OCI-LY7 (cell line): ENCODE measurements at regions not wholly inside any gene's neighbourhood (a gene's known extent, or its start where the extent isn't known, plus 50 kb on each side); places are given as distances from the start of the nearest gene placed in this dataset.

Experiments
- BruUV-seq: library from RNA; stranded (reverse); fragments of 400-500 nt; replicated peaks from 2 replicates; lab custom pipeline; 2021; lab: Mats Ljungman, UMichigan
- CTCF ChIA-PET: fragments of 300-600 bp; sonication (Branson Sonifier 250); formaldehyde crosslinking; loops from one replicate; lab custom pipeline; 2022; ENCODE audit warnings: antibody characterized with exemption; ENCODE audit not compliant: unreplicated experiment; lab: Charles Lee
- POLR2A ChIA-PET: fragments of 300-600 bp; sonication (Branson Sonifier 250); formaldehyde crosslinking; loops from one replicate; lab custom pipeline; 2022; ENCODE audit warnings: antibody characterized with exemption; lab: Charles Lee
- DNase-seq: peaks from one replicate; pipeline ENCODE4 v3.0.0-alpha.2; 2015; ENCODE audit warnings: low spot score
- H2AFZ ChIP-seq: fragments of 200-600 bp; sonication (generic), shearing (Covaris generic); 2 replicates; pipeline ENCODE4 v1.6.1; 2014; ENCODE audit warnings: mild to moderate bottlenecking, antibody characterized with exemption, low read length, moderate library complexity
- H3K27ac ChIP-seq: fragments of 200-600 bp; sonication (generic); 2 replicates; pipeline ENCODE4 v1.5.1; 2014; ENCODE audit warnings: mixed run types, low read depth, mild to moderate bottlenecking, moderate library complexity, low read length, inconsistent platforms; ENCODE audit not compliant: poor library complexity, severe bottlenecking
- H3K36me3 ChIP-seq: fragments of 200-600 bp; sonication (generic); 2 replicates; pipeline ENCODE4 v1.6.1; 2014; ENCODE audit warnings: mild to moderate bottlenecking, antibody characterized with exemption, low read length, moderate library complexity, mixed read lengths; ENCODE audit not compliant: insufficient read depth
- H3K4me1 ChIP-seq: fragments of 200-600 bp; sonication (generic); 2 replicates; pipeline ENCODE4 v1.5.1; 2014; ENCODE audit warnings: mild to moderate bottlenecking, low read length; ENCODE audit not compliant: insufficient read depth, poor library complexity, severe bottlenecking
- H3K4me2 ChIP-seq: fragments of 200-600 bp; sonication (generic); 2 replicates; pipeline ENCODE4 v1.6.1; 2014; ENCODE audit warnings: mild to moderate bottlenecking, low read length
- H3K4me3 ChIP-seq: fragments of 200-600 bp; sonication (generic); 2 replicates; pipeline ENCODE4 v1.5.1; 2014; ENCODE audit warnings: mild to moderate bottlenecking, low read depth, low read length; ENCODE audit not compliant: poor library complexity, severe bottlenecking
- H3K79me2 ChIP-seq: fragments of 200-600 bp; sonication (generic); 2 replicates; pipeline ENCODE4 v1.6.1; 2016; ENCODE audit warnings: low read depth, mild to moderate bottlenecking, low read length, moderate library complexity, mixed read lengths; ENCODE audit not compliant: insufficient read depth
- H3K9me2 ChIP-seq: fragments of 200-600 bp; sonication (generic); 2 replicates; pipeline ENCODE4 v1.6.1; 2016; ENCODE audit warnings: mild to moderate bottlenecking, low read length, mixed read lengths; ENCODE audit not compliant: insufficient read depth
- H3K9me3 ChIP-seq: fragments of 200-600 bp; sonication (generic); 2 replicates; pipeline ENCODE4 v1.6.1; 2014; ENCODE audit warnings: mild to moderate bottlenecking, mixed run types, low read length, mixed read lengths
- H4K20me1 ChIP-seq: fragments of 200-600 bp; sonication (generic); 2 replicates; pipeline ENCODE4 v1.6.1; 2014; ENCODE audit warnings: mild to moderate bottlenecking, antibody characterized with exemption, low read length, moderate library complexity, mixed read lengths; ENCODE audit not compliant: insufficient read depth
- CTCF ChIP-seq: fragments of 200-600 bp; sonication (generic); conservative IDR thresholded peaks from 2 replicates; pipeline ENCODE4 v1.5.1; 2014; ENCODE audit warnings: mild to moderate bottlenecking, antibody characterized with exemption, low read length, moderate library complexity, mixed read lengths
- EZH2phosphoT487 ChIP-seq: fragments of 200-600 bp; sonication (generic); IDR thresholded peaks from 2 replicates; pipeline ENCODE4 v1.6.1; 2018; ENCODE audit warnings: low read depth, borderline replicate concordance, mild to moderate bottlenecking, mixed run types, antibody characterized with exemption, low read length, moderate library complexity, mixed read lengths
- intact Hi-C: fragments of 100-400 bp; cut with micrococcal nuclease; formaldehyde crosslinking; loops from one replicate; pipeline ENCODE4 v1.10.0; 2022; ENCODE audit not compliant: unreplicated experiment

GRCh38 chr1:82587371-82587770, 786.6 kb downstream of the ADGRL2 start:
- POLR2A ChIA-PET = no interaction called here
- Histone ChIP-seq H3K4me1 (no peaks in the 10 kb centered on the region), H2AFZ (no peak overlapping the region), H3K4me3 (no peak overlapping the region), H3K36me3 (no peaks in the 10 kb centered on the region), H3K27ac (no peak overlapping the region), H3K9me3 (no peaks in the 10 kb centered on the region), H3K79me2 (no peaks in the 10 kb centered on the region), H3K9me2 (no peaks in the 10 kb centered on the region), H3K4me2 (no peak overlapping the region), H4K20me1 (no peaks in the 10 kb centered on the region)
- no peak for DNase-seq
- TF ChIP-seq EZH2phosphoT487 (no peak), CTCF (no peak)
- intact Hi-C loops = no loop called here
- BruUV-seq = no TSS peak
- CTCF ChIA-PET = no interaction called here

- CTCF ChIA-PET = no interaction called here
These were observed 785.7 kb downstream of the ADGRL2 start for GRCh38 chr1:82586473-82586872.

More at GRCh38 chr1:82586473-82586872, 785.7 kb downstream of the ADGRL2 start:
- no peak for TF ChIP-seq CTCF
- TF ChIP-seq EZH2phosphoT487 = no peak
- Histone ChIP-seq H3K4me2 (no peak overlapping the region), H3K9me3 (no peaks in the 10 kb centered on the region), H4K20me1 (no peaks in the 10 kb centered on the region), H3K36me3 (no peaks in the 10 kb centered on the region), H3K4me3 (no peak overlapping the region), H3K9me2 (no peaks in the 10 kb centered on the region), H3K4me1 (no peaks in the 10 kb centered on the region), H3K27ac (no peak overlapping the region), H2AFZ (no peak overlapping the region), H3K79me2 (no peaks in the 10 kb centered on the region)
- DNase-seq = no peak
- BruUV-seq = no TSS peak
- intact Hi-C loops = no loop called here
- POLR2A ChIA-PET = interaction anchor here (0.6 kb wide), 1 partner anchor 592 kb away, joined by 3 read pairs; no protein-coding TSS in a partner anchor
